GM13977 (cell line): ENCODE measurements at regions not wholly inside any gene's neighbourhood (a gene's known extent, or its start where the extent isn't known, plus 50 kb on each side); places are given as distances from the start of the nearest gene placed in this dataset.

Experiments
- DNase-seq: peaks from one replicate; pipeline ENCODE4 v3.0.0; 2012; ENCODE audit warnings: low spot score
- in situ Hi-C: fragments of 300-500 bp; cut with MboI; formaldehyde crosslinking; loops from one replicate; pipeline ENCODE4 v1.12.0; 2022; ENCODE audit warnings: low sequenced_read_pairs, low pct_unique_long_range_greater_than_20kb, mixed read lengths, inconsistent platforms; ENCODE audit not compliant: unreplicated experiment
- TF ChIP-seq, protein P1 (sequence below): IDR thresholded peaks from 2 replicates; pipeline ENCODE4 v1.5.1; 2012; ENCODE audit warnings: mild to moderate bottlenecking, control low read depth; ENCODE audit not compliant: insufficient read depth; ENCODE audit errors: extremely low read depth, missing control alignments

DNA sequence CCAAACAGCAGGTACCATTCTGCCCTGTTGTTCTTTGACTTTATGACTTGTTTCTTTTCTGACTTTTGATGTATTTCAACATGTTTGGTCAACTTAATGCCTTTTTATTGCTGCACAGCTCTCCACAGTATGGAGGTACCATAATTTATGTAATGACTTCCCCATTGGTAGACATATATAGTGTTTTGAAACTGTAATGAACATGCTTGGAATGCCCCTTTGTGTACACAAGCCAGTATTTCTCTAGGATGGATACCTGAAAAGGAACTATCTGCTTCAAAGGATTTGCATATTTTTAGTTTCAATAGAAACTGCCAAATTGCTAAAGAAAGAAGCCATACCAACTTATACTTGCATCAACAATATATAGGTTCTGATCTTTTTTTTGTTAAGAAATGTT, 66.1 kb downstream of the NOG start:
- DNase-seq = no peak
- in situ Hi-C loops = no loop called here
- TF ChIP-seq, protein P1, sequence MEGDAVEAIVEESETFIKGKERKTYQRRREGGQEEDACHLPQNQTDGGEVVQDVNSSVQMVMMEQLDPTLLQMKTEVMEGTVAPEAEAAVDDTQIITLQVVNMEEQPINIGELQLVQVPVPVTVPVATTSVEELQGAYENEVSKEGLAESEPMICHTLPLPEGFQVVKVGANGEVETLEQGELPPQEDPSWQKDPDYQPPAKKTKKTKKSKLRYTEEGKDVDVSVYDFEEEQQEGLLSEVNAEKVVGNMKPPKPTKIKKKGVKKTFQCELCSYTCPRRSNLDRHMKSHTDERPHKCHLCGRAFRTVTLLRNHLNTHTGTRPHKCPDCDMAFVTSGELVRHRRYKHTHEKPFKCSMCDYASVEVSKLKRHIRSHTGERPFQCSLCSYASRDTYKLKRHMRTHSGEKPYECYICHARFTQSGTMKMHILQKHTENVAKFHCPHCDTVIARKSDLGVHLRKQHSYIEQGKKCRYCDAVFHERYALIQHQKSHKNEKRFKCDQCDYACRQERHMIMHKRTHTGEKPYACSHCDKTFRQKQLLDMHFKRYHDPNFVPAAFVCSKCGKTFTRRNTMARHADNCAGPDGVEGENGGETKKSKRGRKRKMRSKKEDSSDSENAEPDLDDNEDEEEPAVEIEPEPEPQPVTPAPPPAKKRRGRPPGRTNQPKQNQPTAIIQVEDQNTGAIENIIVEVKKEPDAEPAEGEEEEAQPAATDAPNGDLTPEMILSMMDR = no peak

DNA sequence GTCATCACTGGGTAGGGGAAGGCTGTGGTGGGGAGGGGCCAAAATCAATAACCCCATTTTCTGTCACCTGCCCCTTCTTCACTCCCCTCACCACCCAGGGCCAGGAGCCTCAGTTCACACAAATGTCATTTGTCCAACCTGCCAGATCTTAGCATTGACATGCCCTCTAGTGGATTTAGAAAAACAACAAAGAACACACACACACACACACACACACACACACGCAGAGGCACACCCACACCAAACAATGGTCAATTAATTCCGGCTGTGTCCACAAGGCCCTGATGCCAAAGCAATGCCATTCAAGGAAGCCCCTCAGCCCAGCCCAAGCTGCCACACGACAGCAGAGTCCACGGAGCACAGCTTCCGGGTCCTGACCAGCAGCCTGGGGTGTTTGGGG, 68.4 kb downstream of the NOG start:
- no peak for DNase-seq
- TF ChIP-seq, protein P1 = no peak
- in situ Hi-C loops = no loop called here

DNA sequence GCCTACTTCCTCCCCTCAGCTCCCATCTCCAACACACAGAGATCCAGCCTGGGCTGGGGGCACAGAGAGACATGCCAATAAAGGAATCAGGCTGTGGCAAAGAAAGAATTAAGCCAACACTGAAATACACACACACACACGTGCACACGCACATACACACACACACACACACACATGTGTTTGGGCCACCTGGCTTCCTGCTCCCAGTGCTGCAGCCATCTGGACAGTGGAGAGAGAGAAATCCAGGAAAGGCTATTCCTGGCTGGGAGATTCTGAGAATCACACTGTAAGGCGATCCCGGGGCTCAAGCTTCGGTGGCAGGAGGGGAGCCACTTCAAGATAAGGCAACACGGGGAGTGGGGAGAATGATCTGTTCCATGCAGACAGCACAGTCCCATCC, 72.4 kb downstream of the NOG start:
- in situ Hi-C loops = no loop called here
- DNase-seq = no peak
- TF ChIP-seq, protein P1 = no peak

DNA sequence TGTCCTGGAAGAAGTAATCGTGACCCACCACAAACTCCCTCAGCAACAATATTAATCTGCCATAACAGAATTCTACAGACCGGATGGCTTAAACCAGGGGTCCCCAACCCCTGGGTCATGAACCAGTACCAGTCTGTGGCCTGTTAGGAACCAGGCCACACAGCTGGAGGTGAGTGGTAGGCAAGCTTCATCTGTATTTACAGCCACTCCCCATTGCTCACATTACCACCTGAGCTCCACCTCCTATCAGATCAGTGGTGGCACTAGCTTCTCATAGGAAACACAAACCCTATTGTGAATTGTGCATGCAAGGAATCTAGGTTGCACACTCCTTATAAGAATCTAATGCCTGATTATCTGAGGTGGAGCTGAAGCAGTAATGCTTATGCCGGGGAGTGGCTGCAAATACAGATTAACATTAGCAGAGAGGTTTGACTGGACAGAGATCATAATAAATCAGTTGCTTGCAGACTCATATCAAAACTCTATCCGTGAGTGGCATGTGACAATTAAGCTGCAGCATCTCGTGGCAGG, 74.5 kb downstream of the NOG start:
- TF ChIP-seq, protein P1 = no peak
- in situ Hi-C loops = no loop called here
- DNase-seq = no peak

DNA sequence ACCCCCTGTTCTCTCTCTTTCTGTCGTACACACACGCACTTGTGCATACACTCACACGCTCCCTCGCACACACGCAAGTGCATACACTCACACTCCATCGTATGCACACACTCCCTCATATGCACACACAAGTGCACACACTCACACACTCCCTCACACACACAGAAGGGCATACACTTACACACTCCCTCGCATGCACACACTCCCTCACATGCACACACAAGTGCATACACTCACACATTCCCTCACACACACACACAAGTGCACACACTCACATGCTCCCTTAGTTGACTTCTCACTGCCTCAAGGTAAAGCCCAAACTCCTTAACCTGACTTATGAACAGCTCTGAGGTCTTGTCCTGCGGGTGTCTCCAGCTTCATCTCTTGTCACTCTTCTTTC, 78.7 kb downstream of the NOG start:
- TF ChIP-seq, protein P1 = no peak
- in situ Hi-C loops = no loop called here
- no peak for DNase-seq

DNA sequence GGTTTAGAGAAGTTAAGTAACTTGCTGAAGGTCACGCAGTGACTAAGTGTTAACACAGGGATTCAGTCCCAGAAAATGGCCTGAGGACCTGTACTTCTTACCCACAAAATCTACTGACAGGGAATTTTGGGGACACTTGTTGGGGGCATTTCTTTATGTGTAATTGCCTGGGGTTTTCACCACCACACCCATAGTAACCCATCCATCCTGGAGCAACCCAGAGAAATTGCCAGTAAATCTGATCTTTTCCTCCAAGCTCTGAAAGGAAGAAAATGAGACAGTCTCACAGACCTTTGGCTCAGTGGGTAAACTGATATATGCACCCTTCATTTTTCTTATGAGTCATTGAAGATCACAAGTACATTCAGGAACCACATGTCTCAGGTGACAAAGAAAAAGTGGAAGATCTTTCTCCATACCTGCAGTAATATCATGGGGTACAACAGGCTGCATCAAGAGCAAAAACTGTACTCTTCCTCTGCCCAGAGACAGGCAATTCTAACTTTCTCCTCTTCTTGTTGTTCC, 81.0 kb downstream of the NOG start:
- DNase-seq = no peak
- in situ Hi-C loops = no loop called here
- TF ChIP-seq, protein P1 = no peak
